Large intestine (tissue), 3 donors: ENCODE measurements at regions not wholly inside any gene's neighbourhood (a gene's known extent, or its start where the extent isn't known, plus 50 kb on each side); places are given as distances from the start of the nearest gene placed in this dataset.
A peak's percentile ranks its signal among the peaks of the same experiment; 100 is the strongest.
"Not testable (repeated sequence)": the region's sequence is repeated elsewhere in the genome, so short reads cannot be mapped to it uniquely, and the experiment has no call there.

ENCODE experiments used
- DNase-seq, 2 donors: peaks; one replicate each; pipeline versions ENCODE4 v3.0.0 to v3.0.0-alpha.2; 2013
- H3K27ac ChIP-seq: one replicate; pipeline ENCODE4 v1.5.1; 2013; ENCODE audit warnings: low read length
- H3K27me3 ChIP-seq: 2 replicates; pipeline ENCODE4 v1.6.1; 2013; ENCODE audit warnings: low read length; ENCODE audit not compliant: control insufficient read depth, insufficient read depth
- H3K36me3 ChIP-seq: 2 replicates; pipeline ENCODE4 v1.6.1; 2013; ENCODE audit warnings: low read length; ENCODE audit not compliant: control insufficient read depth, insufficient read depth
- H3K4me1 ChIP-seq: one replicate; pipeline ENCODE4 v1.6.1; 2013; ENCODE audit warnings: low read length; ENCODE audit not compliant: control insufficient read depth, insufficient read depth
- H3K4me3 ChIP-seq: one replicate; pipeline ENCODE4 v1.5.1; 2013; ENCODE audit warnings: low read length
- H3K9me3 ChIP-seq: one replicate; pipeline ENCODE4 v1.6.1; 2013; ENCODE audit warnings: mild to moderate bottlenecking, low read depth, low read length, moderate library complexity; ENCODE audit not compliant: control insufficient read depth
- WGBS: methylation state at CpG from one replicate; pipeline ENCODE4 v1.1.5; 2013; ENCODE audit warnings: low lambda C conversion rate; ENCODE audit not compliant: insufficient coverage; 5-methylcytosine and 5-hydroxymethylcytosine counted together

DNA sequence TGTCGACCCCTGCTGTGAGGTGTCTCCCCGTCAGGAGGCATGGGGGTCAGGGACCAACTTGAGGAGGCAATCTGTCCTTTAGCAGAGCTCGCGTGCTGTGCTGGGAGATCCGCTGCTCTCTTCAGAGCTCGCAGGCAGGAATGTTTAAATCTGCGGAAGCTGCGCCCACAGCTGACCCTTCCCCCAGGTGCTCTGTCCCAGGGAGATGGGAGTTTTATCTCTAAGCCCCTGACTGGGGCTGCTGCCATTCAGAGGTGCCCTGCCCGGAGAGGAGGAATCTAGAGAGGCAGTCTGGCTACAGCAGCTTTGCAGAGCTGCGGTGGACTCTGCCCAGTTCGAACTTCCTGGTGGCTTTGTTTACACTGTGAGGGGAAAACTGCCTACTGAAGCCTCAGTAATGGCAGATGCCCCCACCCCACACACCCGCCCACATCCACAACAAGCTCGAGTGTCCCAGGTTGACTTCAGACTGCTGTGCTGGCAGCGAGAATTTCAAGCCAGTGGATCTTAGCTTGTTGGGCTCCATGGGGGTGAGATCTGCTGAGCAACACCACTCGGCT is 133.1 kb downstream of the CENPC start:
- H3K27ac ChIP-seq, H3K4me3 ChIP-seq, H3K4me1 ChIP-seq, H3K36me3 ChIP-seq, H3K9me3 ChIP-seq, H3K27me3 ChIP-seq: not testable (repeated sequence)
- no CpG with 5 or more reads among the region's 15 CpGs for WGBS
- DNase-seq = peak in 1 of 2 donors; percentile 40

- no peaks in the 10 kb centered on the region for H3K9me3 ChIP-seq
- H3K27ac ChIP-seq = no peak overlapping the region
- no peak overlapping the region for H3K4me3 ChIP-seq
- no peaks in the 10 kb centered on the region for H3K36me3 ChIP-seq
- H3K4me1 ChIP-seq = no peaks in the 10 kb centered on the region
- no peaks in the 10 kb centered on the region for H3K27me3 ChIP-seq
- DNase-seq = no peak
These were observed 142.0 kb downstream of the CENPC start for GRCh38 chr4:67403342-67403741.

DNA sequence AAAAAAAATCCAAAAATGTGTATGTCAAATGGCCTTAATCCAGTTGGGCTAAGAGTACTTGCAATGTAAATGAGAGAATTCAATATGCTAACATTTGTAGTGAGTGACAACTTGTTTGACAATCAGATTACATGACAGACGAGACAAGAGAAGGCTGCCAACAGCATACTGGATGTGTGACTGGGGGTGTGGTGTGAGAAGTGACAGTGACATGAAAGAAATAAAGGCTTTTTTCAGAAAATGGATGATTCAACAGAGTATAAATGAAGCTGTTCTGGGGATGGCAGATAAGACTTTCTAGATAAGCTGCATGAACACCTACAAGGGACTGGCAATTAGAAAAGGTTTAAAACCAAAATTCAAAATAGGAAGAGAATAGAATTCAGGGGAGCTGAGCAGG is 143.4 kb downstream of the CENPC start:
- no peaks in the 10 kb centered on the region for H3K9me3 ChIP-seq
- no peaks in the 10 kb centered on the region for H3K4me1 ChIP-seq
- no peak overlapping the region for H3K4me3 ChIP-seq
- H3K27me3 ChIP-seq = no peaks in the 10 kb centered on the region
- H3K36me3 ChIP-seq = no peaks in the 10 kb centered on the region
- no peak overlapping the region for H3K27ac ChIP-seq
- no peak for DNase-seq
- no CpG with 5 or more reads among the region's 1 CpG for WGBS

GRCh38 chr4:67397931-67398330 is 147.4 kb downstream of the CENPC start:
- Histone ChIP-seq H3K4me3 (no peak overlapping the region), H3K27ac (no peak overlapping the region), H3K36me3 (no peaks in the 10 kb centered on the region), H3K4me1 (no peaks in the 10 kb centered on the region), H3K27me3 (no peaks in the 10 kb centered on the region), H3K9me3 (no peaks in the 10 kb centered on the region)
- DNase-seq = no peak

DNA sequence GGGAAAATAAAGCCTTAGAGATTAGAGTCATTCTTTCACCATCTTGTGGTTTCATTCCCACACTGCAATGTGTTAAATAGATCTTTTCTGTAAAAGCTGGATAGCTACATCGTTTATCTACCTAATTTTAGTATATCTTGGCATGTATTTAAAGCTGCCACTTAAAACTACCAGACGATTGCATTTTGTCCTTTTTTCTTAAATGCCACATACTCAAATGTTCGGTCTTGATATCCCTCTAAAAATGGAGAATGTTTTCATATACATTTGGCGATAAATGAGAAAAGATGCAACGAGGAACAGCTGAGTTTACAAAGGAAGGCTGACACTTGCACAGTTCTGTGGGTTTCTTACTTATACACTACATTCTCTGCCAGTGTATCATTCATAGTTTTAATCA is 148.3 kb downstream of the CENPC start:
- Histone ChIP-seq H3K27me3 (no peaks in the 10 kb centered on the region), H3K4me1 (no peaks in the 10 kb centered on the region), H3K36me3 (no peaks in the 10 kb centered on the region), H3K27ac (no peak overlapping the region), H3K4me3 (no peak overlapping the region), H3K9me3 (no peaks in the 10 kb centered on the region)
- WGBS = 95% methylated on average over 4 of the region's 5 CpGs
- DNase-seq = no peak

DNA sequence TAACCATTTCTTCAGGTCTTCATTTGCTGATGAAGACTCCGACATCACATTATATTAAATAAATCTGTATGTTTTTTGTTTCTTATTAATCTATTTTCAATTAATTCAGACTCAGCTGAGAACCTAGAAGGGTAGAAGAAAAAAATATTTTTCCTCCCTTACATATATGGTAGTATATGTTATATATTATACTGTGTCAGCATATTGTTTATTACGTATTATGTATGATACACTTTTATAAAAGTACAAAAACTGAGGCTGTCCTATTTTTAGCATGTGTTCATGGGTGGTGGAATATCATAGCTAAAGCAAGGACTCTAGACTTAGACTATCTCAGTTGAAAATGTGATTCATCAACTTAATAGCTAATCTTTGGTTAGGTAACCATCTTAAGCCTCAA is 149.3 kb downstream of the CENPC start:
- H3K36me3 ChIP-seq = no peaks in the 10 kb centered on the region
- H3K27me3 ChIP-seq = no peaks in the 10 kb centered on the region
- no peak overlapping the region for H3K4me3 ChIP-seq
- H3K9me3 ChIP-seq = no peaks in the 10 kb centered on the region
- H3K27ac ChIP-seq = no peak overlapping the region
- no peaks in the 10 kb centered on the region for H3K4me1 ChIP-seq
- DNase-seq = no peak
- WGBS = 100% methylated on average over 1 of the region's 2 CpGs

DNA sequence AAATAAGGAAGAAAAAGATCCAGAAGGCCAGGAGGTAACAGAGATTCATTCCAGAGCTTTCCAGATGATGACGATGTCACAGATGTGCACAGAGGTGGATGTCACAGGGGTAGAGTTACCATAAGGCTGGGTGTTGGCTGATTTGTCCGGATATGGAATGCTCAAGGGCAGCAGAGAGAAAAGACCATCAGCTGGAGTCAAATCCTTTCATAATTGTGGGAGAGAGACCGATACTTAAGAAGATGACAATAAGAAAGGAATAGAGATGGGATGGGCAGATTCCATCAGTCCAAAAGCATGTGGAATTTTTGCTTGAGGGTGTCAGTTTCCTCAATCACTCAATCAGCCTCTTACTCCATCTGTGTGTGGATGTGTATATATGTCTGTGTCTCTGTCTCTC is 150.4 kb downstream of the CENPC start:
- Histone ChIP-seq H3K27me3 (no peaks in the 10 kb centered on the region), H3K4me1 (no peaks in the 10 kb centered on the region), H3K9me3 (no peaks in the 10 kb centered on the region), H3K27ac (no peak overlapping the region), H3K4me3 (no peak overlapping the region), H3K36me3 (no peaks in the 10 kb centered on the region)
- no peak for DNase-seq
- WGBS = no CpG with 5 or more reads among the region's 3 CpGs

- H3K27ac ChIP-seq = no peak overlapping the region
- WGBS = 0% methylated on average over 1 of the region's 3 CpGs
- no peaks in the 10 kb centered on the region for H3K27me3 ChIP-seq
- H3K36me3 ChIP-seq = no peaks in the 10 kb centered on the region
- DNase-seq = peak in 1 of 2 donors; percentile 19
- H3K4me3 ChIP-seq = no peak overlapping the region
- H3K9me3 ChIP-seq = no peaks in the 10 kb centered on the region
- no peaks in the 10 kb centered on the region for H3K4me1 ChIP-seq
These were observed 151.5 kb downstream of the CENPC start for GRCh38 chr4:67393699-67394281.

DNA sequence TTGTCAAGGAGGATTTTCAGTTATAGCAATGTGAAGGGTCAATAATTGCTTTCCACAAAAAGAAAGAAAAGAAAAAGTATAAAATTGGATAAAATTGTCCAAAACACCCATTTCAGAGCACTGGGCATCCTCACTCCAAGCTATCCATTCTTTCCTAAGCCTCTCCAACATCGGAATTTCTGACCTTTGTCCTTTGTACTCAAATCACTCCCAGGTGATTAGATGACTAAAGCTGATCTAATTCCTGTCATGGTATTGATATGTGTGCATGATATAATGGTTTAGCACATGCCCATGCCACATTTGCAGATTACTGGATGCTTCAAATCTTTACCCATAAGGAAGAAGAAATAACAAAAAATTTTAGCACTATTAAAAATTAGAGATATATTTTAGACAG is 152.3 kb downstream of the CENPC start:
- no peak overlapping the region for H3K4me3 ChIP-seq
- H3K27ac ChIP-seq = no peak overlapping the region
- no peaks in the 10 kb centered on the region for H3K4me1 ChIP-seq
- no peaks in the 10 kb centered on the region for H3K27me3 ChIP-seq
- H3K36me3 ChIP-seq = no peaks in the 10 kb centered on the region
- WGBS = no CpG with 5 or more reads among the region's 1 CpG
- no peaks in the 10 kb centered on the region for H3K9me3 ChIP-seq
- DNase-seq = no peak

DNA sequence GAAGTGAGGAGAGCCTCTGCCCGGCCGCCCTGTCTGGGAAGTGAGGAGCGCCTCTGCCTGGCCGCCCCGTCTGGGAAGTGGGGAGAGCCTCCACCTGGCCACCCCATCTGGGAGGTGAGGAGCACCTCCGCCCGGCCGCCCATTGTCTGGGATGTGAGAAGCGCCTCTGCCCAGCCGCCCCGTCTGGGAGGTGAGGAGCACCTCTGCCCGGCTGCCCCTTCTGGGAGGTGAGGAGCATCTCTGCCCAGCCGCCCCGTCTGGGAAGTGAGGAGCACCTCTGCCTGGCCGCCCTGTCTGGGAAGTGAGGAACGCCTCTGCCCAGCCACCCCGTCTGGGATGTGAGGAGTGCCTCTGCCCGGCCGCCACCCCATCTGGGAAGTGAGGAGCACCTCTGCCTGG is 163.9 kb downstream of the CENPC start:
- H3K9me3 ChIP-seq = peaks cover 19% of the 10 kb centered on the region
- not testable (repeated sequence) for H3K4me3 ChIP-seq, H3K27ac ChIP-seq, H3K36me3 ChIP-seq, H3K27me3 ChIP-seq, DNase-seq, H3K4me1 ChIP-seq
- WGBS = no CpG with 5 or more reads among the region's 19 CpGs

DNA sequence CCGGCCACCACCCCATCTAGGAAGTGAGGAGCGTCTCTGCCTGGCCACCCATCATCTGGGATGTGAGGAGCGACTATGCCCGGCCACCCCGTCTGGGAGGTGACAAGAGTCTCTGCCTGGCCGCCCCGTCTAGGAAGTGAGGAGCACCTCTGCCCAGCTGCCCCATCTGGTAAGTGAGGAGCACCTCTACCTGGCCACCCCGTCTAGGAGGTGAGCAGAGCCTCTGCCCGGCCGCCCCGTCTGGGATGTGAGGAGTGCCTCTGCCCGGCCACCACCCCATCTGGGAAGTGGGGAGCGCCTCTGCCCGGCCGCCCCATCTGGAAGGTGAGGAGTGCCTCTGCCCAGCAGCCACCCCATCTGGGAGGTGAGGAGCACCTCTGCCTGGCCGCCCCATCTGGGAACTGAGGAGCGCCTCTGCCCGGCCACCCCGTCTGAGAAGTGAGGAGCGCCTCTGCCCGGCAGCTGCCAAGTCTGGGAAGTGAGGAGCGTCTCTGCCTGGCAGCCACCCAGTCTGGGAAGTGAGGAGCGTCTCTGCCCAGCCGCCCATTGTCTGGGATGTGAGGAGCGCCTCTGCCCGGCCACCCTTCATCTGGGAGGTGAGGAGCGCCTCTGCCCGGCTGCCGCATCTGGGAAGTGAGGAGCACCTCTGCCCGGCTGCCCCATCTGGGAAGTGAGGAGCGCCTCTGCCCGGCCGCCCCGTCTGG is 164.4 kb downstream of the CENPC start:
- H3K9me3 ChIP-seq = peaks cover 19% of the 10 kb centered on the region
- H3K4me3 ChIP-seq, DNase-seq, H3K36me3 ChIP-seq, H3K4me1 ChIP-seq, H3K27me3 ChIP-seq, H3K27ac ChIP-seq: not testable (repeated sequence)
- 80% methylated on average over 1 of the region's 34 CpGs for WGBS
